ENCODE measurements at regions not wholly inside any gene's neighbourhood (a gene's known extent, or its start where the extent isn't known, plus 50 kb on each side); places are given as distances from the start of the nearest gene placed in this dataset.
A peak's percentile ranks its signal among the peaks of the same experiment; 100 is the strongest.

GRCh38 chr2:217511850-217512249, 490.9 kb downstream of the TNS1 start:
- no peak for DNase-seq
- Mint-ChIP-seq H3K27me3 (peaks cover 4% of the 10 kb centered on the region), H3K9me3 (no peaks in the 10 kb centered on the region), H3K4me1 (no peaks in the 10 kb centered on the region), H3K36me3 (no peaks in the 10 kb centered on the region), H3K4me3 (no peak overlapping the region), H3K27ac (no peak overlapping the region)
- CTCF ChIA-PET: interaction anchor here (0.6 to 2.5 kb wide), 5 partner anchors 139 to 814 kb away, joined by 3 to 18 read pairs (median 3); no protein-coding TSS in a partner anchor

GRCh38 chr2:217510771-217511291, 492.0 kb downstream of the TNS1 start:
- DNase-seq: peak; percentile 60
- CTCF ChIA-PET: interaction anchor here (0.6 to 2.5 kb wide), 15 partner anchors 9 to 828 kb away, joined by 3 to 18 read pairs (median 3); no protein-coding TSS in a partner anchor
- H3K36me3 Mint-ChIP-seq: no peaks in the 10 kb centered on the region

DNA sequence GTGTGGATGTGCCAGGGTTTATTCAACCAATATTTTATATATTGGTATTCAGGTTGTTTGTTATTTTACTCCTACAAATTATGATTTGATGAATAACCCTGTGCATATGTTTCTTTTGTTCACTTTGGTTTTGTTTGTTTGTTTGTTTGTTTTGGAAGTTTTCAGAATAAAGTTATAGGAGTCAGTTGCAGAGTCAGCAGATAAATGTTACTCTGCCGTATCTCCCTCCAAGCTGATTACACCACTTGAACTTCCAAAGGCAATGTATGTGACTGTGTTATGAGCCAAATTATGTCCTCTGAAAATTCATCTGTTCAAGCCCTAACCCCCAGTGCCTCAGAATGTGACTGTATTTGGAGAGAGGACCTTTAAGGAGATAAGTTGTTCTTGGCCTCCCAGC, 497.5 kb downstream of the TNS1 start:
- no peaks in the 10 kb centered on the region for H3K4me1 Mint-ChIP-seq
- H3K4me3 Mint-ChIP-seq: no peak overlapping the region
- CTCF ChIA-PET: no interaction called here
- H3K27me3 Mint-ChIP-seq: no peaks in the 10 kb centered on the region
- no peak for DNase-seq
- H3K9me3 Mint-ChIP-seq: no peaks in the 10 kb centered on the region
- no peaks in the 10 kb centered on the region for H3K36me3 Mint-ChIP-seq
- H3K27ac Mint-ChIP-seq: no peak overlapping the region

More at GRCh38 chr2:217510771-217511291, 492.0 kb downstream of the TNS1 start:
- Mint-ChIP-seq H3K4me1 (no peaks in the 10 kb centered on the region), H3K27ac (no peak overlapping the region), H3K4me3 (no peak overlapping the region), H3K27me3 (peaks cover 4% of the 10 kb centered on the region), H3K9me3 (no peaks in the 10 kb centered on the region)

DNA sequence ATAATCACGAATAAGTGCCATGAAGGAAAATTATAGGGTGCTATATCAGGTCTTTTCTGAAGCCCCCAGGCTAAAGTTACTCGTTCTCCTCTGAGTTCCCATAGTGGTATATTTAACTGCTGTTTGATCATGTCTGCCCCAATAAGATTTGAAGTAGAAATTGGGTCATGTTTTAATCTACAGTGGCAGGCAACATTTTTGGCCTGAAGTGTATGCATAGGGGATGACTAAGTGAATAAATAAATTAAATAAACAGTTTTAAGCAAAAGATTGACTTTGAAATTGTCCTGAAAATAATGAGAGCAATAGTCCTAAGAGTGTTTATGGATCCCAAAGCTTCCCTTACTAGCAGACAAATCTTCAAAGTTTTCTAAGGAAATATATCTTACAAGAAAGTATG, 500.9 kb downstream of the TNS1 start:
- Mint-ChIP-seq H3K27me3 (no peaks in the 10 kb centered on the region), H3K27ac (no peak overlapping the region), H3K9me3 (no peaks in the 10 kb centered on the region), H3K4me3 (no peak overlapping the region), H3K36me3 (no peaks in the 10 kb centered on the region), H3K4me1 (no peaks in the 10 kb centered on the region)
- DNase-seq: no peak
- CTCF ChIA-PET: interaction anchor here (0.8 kb wide), 1 partner anchor 9 kb away, joined by 3 read pairs; no protein-coding TSS in a partner anchor

GRCh38 chr2:217497843-217498377, 504.9 kb downstream of the TNS1 start:
- H3K36me3 Mint-ChIP-seq: no peaks in the 10 kb centered on the region
- H3K4me1 Mint-ChIP-seq: no peaks in the 10 kb centered on the region
- no peak overlapping the region for H3K27ac Mint-ChIP-seq
- H3K9me3 Mint-ChIP-seq: no peaks in the 10 kb centered on the region
- H3K27me3 Mint-ChIP-seq: peaks cover 4% of the 10 kb centered on the region
- no peak for DNase-seq
- H3K4me3 Mint-ChIP-seq: no peak overlapping the region
- CTCF ChIA-PET: no interaction called here

DNA sequence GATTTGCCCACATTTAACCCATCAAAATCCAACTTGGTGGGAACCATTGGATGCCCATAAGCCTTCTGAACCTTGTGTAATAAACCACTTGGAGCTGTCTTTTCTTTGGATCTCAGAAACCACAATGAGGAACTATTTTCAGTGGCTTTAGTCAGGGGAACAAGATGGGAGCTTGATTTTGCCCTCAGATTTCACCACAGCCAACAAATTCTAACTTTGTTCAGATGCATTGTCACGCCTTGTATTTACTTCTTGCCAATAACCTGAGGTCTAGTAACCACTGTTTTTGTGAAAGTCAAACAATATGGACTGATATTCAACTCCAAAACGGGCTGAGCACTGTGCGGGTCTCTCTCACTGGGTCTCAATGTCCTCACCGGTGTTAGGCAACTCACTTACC, 508.2 kb downstream of the TNS1 start:
- H3K9me3 Mint-ChIP-seq: no peaks in the 10 kb centered on the region
- no peaks in the 10 kb centered on the region for H3K4me1 Mint-ChIP-seq
- no peaks in the 10 kb centered on the region for H3K36me3 Mint-ChIP-seq
- no peak overlapping the region for H3K27ac Mint-ChIP-seq
- peaks cover 4% of the 10 kb centered on the region for H3K27me3 Mint-ChIP-seq
- H3K4me3 Mint-ChIP-seq: no peak overlapping the region
- no peak for DNase-seq
- CTCF ChIA-PET: no interaction called here

- peaks cover 4% of the 10 kb centered on the region for H3K27me3 Mint-ChIP-seq
- CTCF ChIA-PET: no interaction called here
- no peak overlapping the region for H3K27ac Mint-ChIP-seq
- H3K4me1 Mint-ChIP-seq: no peaks in the 10 kb centered on the region
- no peaks in the 10 kb centered on the region for H3K36me3 Mint-ChIP-seq
- no peaks in the 10 kb centered on the region for H3K9me3 Mint-ChIP-seq
- H3K4me3 Mint-ChIP-seq: no peak overlapping the region
- DNase-seq: no peak
Measured at GRCh38 chr2:217491271-217491670, 511.5 kb downstream of the TNS1 start.

GRCh38 chr2:217489145-217489960, 513.4 kb downstream of the TNS1 start:
- Mint-ChIP-seq H3K36me3 (no peaks in the 10 kb centered on the region), H3K4me3 (no peak overlapping the region)
- CTCF ChIA-PET: no interaction called here

DNA sequence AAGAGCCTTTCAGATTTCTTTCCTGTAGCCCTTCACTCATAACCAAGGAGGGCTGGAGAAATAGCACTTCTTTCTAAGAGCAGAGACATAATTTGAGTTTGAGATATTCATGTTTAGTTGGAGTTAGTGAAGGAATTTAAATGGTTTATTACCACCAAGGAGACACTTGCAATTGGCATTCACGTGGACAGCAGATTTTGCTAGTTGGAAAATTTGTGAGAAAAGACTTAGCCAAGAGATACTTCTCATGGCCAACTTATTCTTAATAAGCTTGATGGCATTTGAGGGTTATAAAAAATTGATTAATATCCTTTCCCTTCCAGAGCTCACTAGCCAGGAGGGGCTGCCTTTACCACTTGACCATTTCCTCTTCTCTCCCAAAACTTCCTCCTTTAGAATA, 518.7 kb downstream of the TNS1 start:
- Mint-ChIP-seq H3K9me3 (no peaks in the 10 kb centered on the region), H3K4me1 (no peaks in the 10 kb centered on the region), H3K36me3 (no peaks in the 10 kb centered on the region), H3K4me3 (no peak overlapping the region), H3K27me3 (no peaks in the 10 kb centered on the region), H3K27ac (no peak overlapping the region)
- no peak for DNase-seq
- CTCF ChIA-PET: no interaction called here

More at GRCh38 chr2:217489145-217489960, 513.4 kb downstream of the TNS1 start:
- no peaks in the 10 kb centered on the region for H3K27me3 Mint-ChIP-seq
- no peaks in the 10 kb centered on the region for H3K9me3 Mint-ChIP-seq
- H3K4me1 Mint-ChIP-seq: no peaks in the 10 kb centered on the region
- H3K27ac Mint-ChIP-seq: no peak overlapping the region
- DNase-seq: no peak

GRCh38 chr2:217482056-217482710, 520.6 kb downstream of the TNS1 start:
- Mint-ChIP-seq H3K4me3 (no peak overlapping the region), H3K27ac (no peak overlapping the region)
- CTCF ChIA-PET: no interaction called here

GRCh38 chr2:217481577-217481976, 521.2 kb downstream of the TNS1 start:
- no peak overlapping the region for H3K4me3 Mint-ChIP-seq
- H3K27ac Mint-ChIP-seq: no peak overlapping the region
- H3K4me1 Mint-ChIP-seq: no peaks in the 10 kb centered on the region
- DNase-seq: no peak
- H3K9me3 Mint-ChIP-seq: no peaks in the 10 kb centered on the region
- H3K36me3 Mint-ChIP-seq: no peaks in the 10 kb centered on the region
- H3K27me3 Mint-ChIP-seq: no peaks in the 10 kb centered on the region
- CTCF ChIA-PET: no interaction called here

More at GRCh38 chr2:217482056-217482710, 520.6 kb downstream of the TNS1 start:
- DNase-seq: no peak
- Mint-ChIP-seq H3K27me3 (no peaks in the 10 kb centered on the region), H3K4me1 (no peaks in the 10 kb centered on the region), H3K9me3 (no peaks in the 10 kb centered on the region), H3K36me3 (no peaks in the 10 kb centered on the region)

GRCh38 chr2:217479566-217479965, 523.2 kb downstream of the TNS1 start:
- DNase-seq: no peak
- Mint-ChIP-seq H3K4me3 (no peak overlapping the region), H3K9me3 (no peaks in the 10 kb centered on the region), H3K27me3 (no peaks in the 10 kb centered on the region), H3K4me1 (no peaks in the 10 kb centered on the region), H3K27ac (no peak overlapping the region), H3K36me3 (no peaks in the 10 kb centered on the region)
- CTCF ChIA-PET: no interaction called here

DNA sequence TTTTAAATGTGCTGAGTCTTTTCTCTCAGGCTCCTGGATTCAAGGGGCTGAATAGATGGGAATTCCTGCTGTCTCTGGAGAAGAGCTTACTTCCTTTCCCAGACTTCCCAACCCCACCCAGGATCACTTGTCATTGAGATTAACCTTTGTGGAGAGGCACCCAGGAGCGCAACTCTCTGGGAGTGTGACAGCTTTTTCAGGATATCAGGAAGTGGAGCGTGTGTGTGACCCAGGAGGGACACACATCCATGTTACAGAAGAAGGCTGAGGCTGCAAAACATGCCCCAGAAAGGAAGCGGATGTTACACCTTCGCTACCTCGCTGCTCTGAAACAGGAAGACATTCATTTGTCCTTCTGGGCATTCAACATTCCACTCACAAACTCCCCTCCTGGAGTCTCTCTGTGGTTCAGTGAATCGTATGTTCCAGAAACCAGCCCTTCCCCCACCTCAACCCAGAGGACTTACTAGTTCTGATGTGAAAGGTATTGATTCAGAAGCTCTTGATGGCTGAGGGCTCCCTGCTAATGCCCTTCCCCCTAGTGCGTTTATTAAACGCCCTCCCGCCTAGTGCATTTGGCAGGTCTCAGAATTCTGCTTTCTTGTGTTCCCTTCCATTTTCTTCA, 523.9 kb downstream of the TNS1 start:
- Mint-ChIP-seq H3K36me3 (no peaks in the 10 kb centered on the region), H3K27me3 (no peaks in the 10 kb centered on the region), H3K4me3 (no peak overlapping the region), H3K27ac (no peak overlapping the region), H3K9me3 (no peaks in the 10 kb centered on the region), H3K4me1 (no peaks in the 10 kb centered on the region)
- CTCF ChIA-PET: no interaction called here
- no peak for DNase-seq

GRCh38 chr2:217477583-217477982, 525.2 kb downstream of the TNS1 start:
- Mint-ChIP-seq H3K27me3 (no peaks in the 10 kb centered on the region), H3K4me3 (no peak overlapping the region), H3K9me3 (no peaks in the 10 kb centered on the region), H3K27ac (no peak overlapping the region), H3K36me3 (no peaks in the 10 kb centered on the region), H3K4me1 (no peaks in the 10 kb centered on the region)
- DNase-seq: no peak
- CTCF ChIA-PET: no interaction called here

Data from activated naive CD4-positive, alpha-beta T cell treated with anti-CD3 and anti-CD28 coated beads, Interleukin-2, amount 10 ng/mL, durations not matched to agents 7 days and 5 days (primary cell).